ENCODE measurements at regions not wholly inside any gene's neighbourhood (a gene's known extent, or its start where the extent isn't known, plus 50 kb on each side); places are given as distances from the start of the nearest gene placed in this dataset.

DNA sequence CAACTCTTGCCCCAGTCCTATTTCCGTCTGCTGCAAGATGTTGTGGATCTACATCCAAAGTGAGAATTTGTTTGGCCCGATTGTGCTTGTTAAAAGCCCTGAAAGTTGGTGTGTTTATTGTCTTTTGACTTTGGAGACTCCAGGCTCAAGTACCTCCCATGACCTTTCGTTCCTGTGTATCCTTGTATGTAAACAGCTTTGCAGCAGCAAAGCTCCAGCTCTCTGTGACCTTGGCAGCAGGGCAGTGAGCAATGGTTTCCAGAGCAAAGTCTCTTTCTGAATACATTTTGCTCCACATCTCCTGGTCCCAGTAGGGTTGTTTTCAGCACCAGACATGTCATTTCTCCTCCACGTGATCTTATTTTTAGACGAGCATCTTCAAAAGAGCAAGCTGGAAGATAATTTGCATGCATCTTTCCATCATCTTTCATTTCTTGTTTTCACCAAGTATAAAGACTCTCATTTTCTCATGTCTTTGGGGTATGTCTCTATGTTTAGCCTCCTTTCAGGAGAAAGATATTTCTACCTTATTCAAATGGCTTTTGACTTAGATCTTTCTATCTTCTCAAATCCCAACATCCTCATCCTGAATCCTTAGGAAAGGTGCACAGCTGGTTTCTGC, 68.1 kb upstream of the ERCC6L2 start:
- CTCF ChIA-PET: no interaction called here
- H3K4me1 ChIP-seq (ENCODE audit: control insufficient read depth, insufficient read depth, low read length): peaks cover 13% of the 10 kb centered on the region
- peaks cover 5% of the 10 kb centered on the region; the same call in 2 of the 3 replicates for H3K9me3 ChIP-seq (replicated peaks; ENCODE audit: control insufficient read depth, insufficient read depth, low read length)
- no TSS peak for BruUV-seq (replicated peaks)
- H3K79me2 ChIP-seq (ENCODE audit: control insufficient read depth, insufficient read depth, low read length): no peaks in the 10 kb centered on the region
- POLR2A ChIA-PET: no interaction called here
- H4K20me1 ChIP-seq (ENCODE audit: control insufficient read depth, insufficient read depth): no peaks in the 10 kb centered on the region
- no peak overlapping the region for H3K9ac ChIP-seq (ENCODE audit: control insufficient read depth, insufficient read depth, low read length)
- 46% methylated on average over 5 of the region's 5 CpGs for WGBS (ENCODE audit: insufficient coverage, insufficient replicate concordance, low lambda C conversion rate, missing lambda C conversion rate)
- H2AFZ ChIP-seq (ENCODE audit: control insufficient read depth, low read depth, low read length): no peak overlapping the region
- DNase-seq (ENCODE audit: low read depth, low spot score) (no peak), ATAC-seq (no peak), FAIRE-seq (peak; percentile 84)
- H3K27me3 ChIP-seq (replicated peaks in 1 of 2; ENCODE audit: control insufficient read depth in 2 of 2, insufficient read depth in 2 of 2, low read length in 1 of 2): no peaks in the 10 kb centered on the region; a peak in 1 of 4 replicates
- no peak overlapping the region for H3K4me3 ChIP-seq
- H3K4me2 ChIP-seq (ENCODE audit: control insufficient read depth, insufficient read depth): peak overlapping the region; percentile 83
- SMC1A ChIA-PET (ENCODE audit: uncharacterized antibody, unreplicated experiment): no interaction called here
- H3K36me3 ChIP-seq (ENCODE audit: control insufficient read depth in 2 of 2, insufficient read depth in 2 of 2, low read length in 1 of 2): no peaks in the 10 kb centered on the region
- RAD21 ChIA-PET (ENCODE audit: unreplicated experiment): no interaction called here
- intact Hi-C loops (cut with micrococcal nuclease; ENCODE audit: unreplicated experiment) (no loop called here), in situ Hi-C loops (cut with MboI) (no loop called here)
- H3K27ac ChIP-seq (ENCODE audit: control insufficient read depth, insufficient read depth): no peak overlapping the region
- no peak for TF ChIP-seq NFYA (IDR thresholded peaks at IDR 0.05; ENCODE audit: borderline replicate concordance, low read depth, low read length)
- no peak for TF ChIP-seq KAT2A (conservative IDR thresholded peaks at IDR 0.05; ENCODE audit: control insufficient read depth, low read depth, low read length)
- TF ChIP-seq RBBP5 (conservative IDR thresholded peaks at IDR 0.05): no peak
- TF ChIP-seq USF1 (IDR thresholded peaks at IDR 0.05; ENCODE audit: borderline replicate concordance, extremely low read length, insufficient read depth, low read depth, low read length): peak; percentile 41
- no peak for TF ChIP-seq ZNF622 (IDR thresholded peaks at IDR 0.05)
- no peak for TF ChIP-seq TAF1 (IDR thresholded peaks at IDR 0.05; ENCODE audit: borderline replicate concordance, low read depth, low read length)
- TF ChIP-seq, protein P1, sequence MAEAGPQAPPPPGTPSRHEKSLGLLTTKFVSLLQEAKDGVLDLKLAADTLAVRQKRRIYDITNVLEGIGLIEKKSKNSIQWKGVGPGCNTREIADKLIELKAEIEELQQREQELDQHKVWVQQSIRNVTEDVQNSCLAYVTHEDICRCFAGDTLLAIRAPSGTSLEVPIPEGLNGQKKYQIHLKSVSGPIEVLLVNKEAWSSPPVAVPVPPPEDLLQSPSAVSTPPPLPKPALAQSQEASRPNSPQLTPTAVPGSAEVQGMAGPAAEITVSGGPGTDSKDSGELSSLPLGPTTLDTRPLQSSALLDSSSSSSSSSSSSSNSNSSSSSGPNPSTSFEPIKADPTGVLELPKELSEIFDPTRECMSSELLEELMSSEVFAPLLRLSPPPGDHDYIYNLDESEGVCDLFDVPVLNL (IDR thresholded peaks at IDR 0.05; ENCODE audit: low read depth, low read length): no peak
- TF ChIP-seq, protein P2, sequence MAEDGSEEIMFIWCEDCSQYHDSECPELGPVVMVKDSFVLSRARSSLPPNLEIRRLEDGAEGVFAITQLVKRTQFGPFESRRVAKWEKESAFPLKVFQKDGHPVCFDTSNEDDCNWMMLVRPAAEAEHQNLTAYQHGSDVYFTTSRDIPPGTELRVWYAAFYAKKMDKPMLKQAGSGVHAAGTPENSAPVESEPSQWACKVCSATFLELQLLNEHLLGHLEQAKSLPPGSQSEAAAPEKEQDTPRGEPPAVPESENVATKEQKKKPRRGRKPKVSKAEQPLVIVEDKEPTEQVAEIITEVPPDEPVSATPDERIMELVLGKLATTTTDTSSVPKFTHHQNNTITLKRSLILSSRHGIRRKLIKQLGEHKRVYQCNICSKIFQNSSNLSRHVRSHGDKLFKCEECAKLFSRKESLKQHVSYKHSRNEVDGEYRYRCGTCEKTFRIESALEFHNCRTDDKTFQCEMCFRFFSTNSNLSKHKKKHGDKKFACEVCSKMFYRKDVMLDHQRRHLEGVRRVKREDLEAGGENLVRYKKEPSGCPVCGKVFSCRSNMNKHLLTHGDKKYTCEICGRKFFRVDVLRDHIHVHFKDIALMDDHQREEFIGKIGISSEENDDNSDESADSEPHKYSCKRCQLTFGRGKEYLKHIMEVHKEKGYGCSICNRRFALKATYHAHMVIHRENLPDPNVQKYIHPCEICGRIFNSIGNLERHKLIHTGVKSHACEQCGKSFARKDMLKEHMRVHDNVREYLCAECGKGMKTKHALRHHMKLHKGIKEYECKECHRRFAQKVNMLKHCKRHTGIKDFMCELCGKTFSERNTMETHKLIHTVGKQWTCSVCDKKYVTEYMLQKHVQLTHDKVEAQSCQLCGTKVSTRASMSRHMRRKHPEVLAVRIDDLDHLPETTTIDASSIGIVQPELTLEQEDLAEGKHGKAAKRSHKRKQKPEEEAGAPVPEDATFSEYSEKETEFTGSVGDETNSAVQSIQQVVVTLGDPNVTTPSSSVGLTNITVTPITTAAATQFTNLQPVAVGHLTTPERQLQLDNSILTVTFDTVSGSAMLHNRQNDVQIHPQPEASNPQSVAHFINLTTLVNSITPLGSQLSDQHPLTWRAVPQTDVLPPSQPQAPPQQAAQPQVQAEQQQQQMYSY (CRISPR knock-in tag; IDR thresholded peaks at IDR 0.05): no peak
- TF ChIP-seq PAX8 (IDR thresholded peaks at IDR 0.05): no peak
- TF ChIP-seq MEF2A (IDR thresholded peaks at IDR 0.05; ENCODE audit: insufficient read depth, low read depth, low read length): 0 out of 2 replicates have a peak, but pooled peaks have one; percentile 39
- TF ChIP-seq, protein P3, sequence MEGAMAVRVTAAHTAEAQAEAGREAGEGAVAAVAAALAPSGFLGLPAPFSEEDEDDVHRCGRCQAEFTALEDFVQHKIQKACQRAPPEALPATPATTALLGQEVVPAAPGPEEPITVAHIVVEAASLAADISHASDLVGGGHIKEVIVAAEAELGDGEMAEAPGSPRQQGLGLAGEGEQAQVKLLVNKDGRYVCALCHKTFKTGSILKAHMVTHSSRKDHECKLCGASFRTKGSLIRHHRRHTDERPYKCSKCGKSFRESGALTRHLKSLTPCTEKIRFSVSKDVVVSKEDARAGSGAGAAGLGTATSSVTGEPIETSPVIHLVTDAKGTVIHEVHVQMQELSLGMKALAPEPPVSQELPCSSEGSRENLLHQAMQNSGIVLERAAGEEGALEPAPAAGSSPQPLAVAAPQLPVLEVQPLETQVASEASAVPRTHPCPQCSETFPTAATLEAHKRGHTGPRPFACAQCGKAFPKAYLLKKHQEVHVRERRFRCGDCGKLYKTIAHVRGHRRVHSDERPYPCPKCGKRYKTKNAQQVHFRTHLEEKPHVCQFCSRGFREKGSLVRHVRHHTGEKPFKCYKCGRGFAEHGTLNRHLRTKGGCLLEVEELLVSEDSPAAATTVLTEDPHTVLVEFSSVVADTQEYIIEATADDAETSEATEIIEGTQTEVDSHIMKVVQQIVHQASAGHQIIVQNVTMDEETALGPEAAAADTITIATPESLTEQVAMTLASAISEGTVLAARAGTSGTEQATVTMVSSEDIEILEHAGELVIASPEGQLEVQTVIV (IDR thresholded peaks at IDR 0.05; ENCODE audit: borderline replicate concordance, partially characterized antibody): no peak
- TF ChIP-seq ESRRA (IDR thresholded peaks at IDR 0.05; ENCODE audit: low read length): no peak
- TF ChIP-seq, protein P4, sequence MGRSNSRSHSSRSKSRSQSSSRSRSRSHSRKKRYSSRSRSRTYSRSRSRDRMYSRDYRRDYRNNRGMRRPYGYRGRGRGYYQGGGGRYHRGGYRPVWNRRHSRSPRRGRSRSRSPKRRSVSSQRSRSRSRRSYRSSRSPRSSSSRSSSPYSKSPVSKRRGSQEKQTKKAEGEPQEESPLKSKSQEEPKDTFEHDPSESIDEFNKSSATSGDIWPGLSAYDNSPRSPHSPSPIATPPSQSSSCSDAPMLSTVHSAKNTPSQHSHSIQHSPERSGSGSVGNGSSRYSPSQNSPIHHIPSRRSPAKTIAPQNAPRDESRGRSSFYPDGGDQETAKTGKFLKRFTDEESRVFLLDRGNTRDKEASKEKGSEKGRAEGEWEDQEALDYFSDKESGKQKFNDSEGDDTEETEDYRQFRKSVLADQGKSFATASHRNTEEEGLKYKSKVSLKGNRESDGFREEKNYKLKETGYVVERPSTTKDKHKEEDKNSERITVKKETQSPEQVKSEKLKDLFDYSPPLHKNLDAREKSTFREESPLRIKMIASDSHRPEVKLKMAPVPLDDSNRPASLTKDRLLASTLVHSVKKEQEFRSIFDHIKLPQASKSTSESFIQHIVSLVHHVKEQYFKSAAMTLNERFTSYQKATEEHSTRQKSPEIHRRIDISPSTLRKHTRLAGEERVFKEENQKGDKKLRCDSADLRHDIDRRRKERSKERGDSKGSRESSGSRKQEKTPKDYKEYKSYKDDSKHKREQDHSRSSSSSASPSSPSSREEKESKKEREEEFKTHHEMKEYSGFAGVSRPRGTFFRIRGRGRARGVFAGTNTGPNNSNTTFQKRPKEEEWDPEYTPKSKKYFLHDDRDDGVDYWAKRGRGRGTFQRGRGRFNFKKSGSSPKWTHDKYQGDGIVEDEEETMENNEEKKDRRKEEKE (IDR thresholded peaks at IDR 0.05): no peak
